ENCODE measurements at regions not wholly inside any gene's neighbourhood (a gene's known extent, or its start where the extent isn't known, plus 50 kb on each side); places are given as distances from the start of the nearest gene placed in this dataset.

GRCh38 chr5:125409861-125410536 lies 663.6 kb upstream of the ZNF608 start:
- 40% methylated on average over 1 of the region's 10 CpGs for WGBS (ENCODE audit: insufficient coverage)
- peak in 4 of 6 donors; percentile 36 to 80 (median 62) for DNase-seq (ENCODE audit: low read depth in 4 of 6, low spot score in 6 of 6)
- H3K4me3 ChIP-seq (ENCODE audit: low read depth, low read length) = no peak overlapping the region
- H3K36me3 ChIP-seq (ENCODE audit: control insufficient read depth, insufficient read depth, low read length) = no peaks in the 10 kb centered on the region
- H3K27me3 ChIP-seq (ENCODE audit: control insufficient read depth, insufficient read depth, low read length) = no peaks in the 10 kb centered on the region
- peaks cover 2% of the 10 kb centered on the region for H3K9me3 ChIP-seq (ENCODE audit: control insufficient read depth, insufficient read depth, low read length)
- peak overlapping the region; percentile 84 for H3K27ac ChIP-seq (ENCODE audit: low read depth, low read length)
- peaks cover 25% of the 10 kb centered on the region for H3K4me1 ChIP-seq (ENCODE audit: control insufficient read depth, insufficient read depth, low read length)

- no peak overlapping the region for H3K4me3 ChIP-seq (ENCODE audit: low read depth, low read length)
- peaks cover 29% of the 10 kb centered on the region for H3K4me1 ChIP-seq (ENCODE audit: control insufficient read depth, insufficient read depth, low read length)
- H3K27me3 ChIP-seq (ENCODE audit: control insufficient read depth, insufficient read depth, low read length) = no peaks in the 10 kb centered on the region
- no peaks in the 10 kb centered on the region for H3K36me3 ChIP-seq (ENCODE audit: control insufficient read depth, insufficient read depth, low read length)
- peak overlapping the region; percentile 91 for H3K27ac ChIP-seq (ENCODE audit: low read depth, low read length)
- peaks cover 2% of the 10 kb centered on the region for H3K9me3 ChIP-seq (ENCODE audit: control insufficient read depth, insufficient read depth, low read length)
- 20% methylated on average over 1 of the region's 2 CpGs for WGBS (ENCODE audit: insufficient coverage)
- DNase-seq (ENCODE audit: low read depth in 4 of 6, low spot score in 6 of 6) = peak in 2 of 6 donors; percentile 63 to 86
These were observed 664.2 kb upstream of the ZNF608 start for GRCh38 chr5:125410537-125411070.

GRCh38 chr5:125411071-125411743 lies 664.8 kb upstream of the ZNF608 start:
- DNase-seq (ENCODE audit: low read depth in 4 of 6, low spot score in 6 of 6) = peak in 5 of 6 donors; percentile 44 to 90 (median 76)
- Histone ChIP-seq H3K27me3 (ENCODE audit: control insufficient read depth, insufficient read depth, low read length) (no peaks in the 10 kb centered on the region), H3K9me3 (ENCODE audit: control insufficient read depth, insufficient read depth, low read length) (no peaks in the 10 kb centered on the region), H3K36me3 (ENCODE audit: control insufficient read depth, insufficient read depth, low read length) (no peaks in the 10 kb centered on the region), H3K27ac (ENCODE audit: low read depth, low read length) (peak overlapping the region; percentile 91), H3K4me3 (ENCODE audit: low read depth, low read length) (no peak overlapping the region), H3K4me1 (ENCODE audit: control insufficient read depth, insufficient read depth, low read length) (peaks cover 29% of the 10 kb centered on the region)
- WGBS (ENCODE audit: insufficient coverage) = 11% methylated on average over 2 of the region's 4 CpGs

- Histone ChIP-seq H3K36me3 (ENCODE audit: control insufficient read depth, insufficient read depth, low read length) (no peaks in the 10 kb centered on the region), H3K4me1 (ENCODE audit: control insufficient read depth, insufficient read depth, low read length) (peaks cover 29% of the 10 kb centered on the region), H3K27ac (ENCODE audit: low read depth, low read length) (peak overlapping the region; percentile 91), H3K27me3 (ENCODE audit: control insufficient read depth, insufficient read depth, low read length) (no peaks in the 10 kb centered on the region), H3K4me3 (ENCODE audit: low read depth, low read length) (peak overlapping the region; percentile 24), H3K9me3 (ENCODE audit: control insufficient read depth, insufficient read depth, low read length) (no peaks in the 10 kb centered on the region)
- 8% methylated on average over 8 of the region's 16 CpGs for WGBS (ENCODE audit: insufficient coverage)
- DNase-seq (ENCODE audit: low read depth in 4 of 6, low spot score in 6 of 6) = peak in 5 of 6 donors; percentile 43 to 91 (median 58)
These were observed 665.5 kb upstream of the ZNF608 start for GRCh38 chr5:125411744-125412560.

- peak in 5 of 6 donors; percentile 88 to 97 (median 90) for DNase-seq (ENCODE audit: low read depth in 4 of 6, low spot score in 6 of 6)
- no peaks in the 10 kb centered on the region for H3K9me3 ChIP-seq (ENCODE audit: control insufficient read depth, insufficient read depth, low read length)
- H3K4me3 ChIP-seq (ENCODE audit: low read depth, low read length) = peak overlapping the region; percentile 24
- peaks cover 29% of the 10 kb centered on the region for H3K4me1 ChIP-seq (ENCODE audit: control insufficient read depth, insufficient read depth, low read length)
- H3K36me3 ChIP-seq (ENCODE audit: control insufficient read depth, insufficient read depth, low read length) = no peaks in the 10 kb centered on the region
- peak overlapping the region; percentile 91 for H3K27ac ChIP-seq (ENCODE audit: low read depth, low read length)
- 2% methylated on average over 6 of the region's 14 CpGs for WGBS (ENCODE audit: insufficient coverage)
- no peaks in the 10 kb centered on the region for H3K27me3 ChIP-seq (ENCODE audit: control insufficient read depth, insufficient read depth, low read length)
These were observed 666.4 kb upstream of the ZNF608 start for GRCh38 chr5:125412561-125413495.

GRCh38 chr5:125413496-125414274 lies 667.2 kb upstream of the ZNF608 start:
- H3K27me3 ChIP-seq (ENCODE audit: control insufficient read depth, insufficient read depth, low read length) = no peaks in the 10 kb centered on the region
- peak in 5 of 6 donors; percentile 48 to 84 (median 52) for DNase-seq (ENCODE audit: low read depth in 4 of 6, low spot score in 6 of 6)
- H3K27ac ChIP-seq (ENCODE audit: low read depth, low read length) = peak overlapping the region; percentile 91
- WGBS (ENCODE audit: insufficient coverage) = 0% methylated on average over 1 of the region's 3 CpGs
- no peaks in the 10 kb centered on the region for H3K9me3 ChIP-seq (ENCODE audit: control insufficient read depth, insufficient read depth, low read length)
- no peaks in the 10 kb centered on the region for H3K36me3 ChIP-seq (ENCODE audit: control insufficient read depth, insufficient read depth, low read length)
- no peak overlapping the region for H3K4me3 ChIP-seq (ENCODE audit: low read depth, low read length)
- peaks cover 29% of the 10 kb centered on the region for H3K4me1 ChIP-seq (ENCODE audit: control insufficient read depth, insufficient read depth, low read length)

- Histone ChIP-seq H3K27ac (ENCODE audit: low read depth, low read length) (no peak overlapping the region), H3K9me3 (ENCODE audit: control insufficient read depth, insufficient read depth, low read length) (no peaks in the 10 kb centered on the region), H3K4me3 (ENCODE audit: low read depth, low read length) (no peak overlapping the region), H3K36me3 (ENCODE audit: control insufficient read depth, insufficient read depth, low read length) (no peaks in the 10 kb centered on the region), H3K27me3 (ENCODE audit: control insufficient read depth, insufficient read depth, low read length) (no peaks in the 10 kb centered on the region), H3K4me1 (ENCODE audit: control insufficient read depth, insufficient read depth, low read length) (peaks cover 26% of the 10 kb centered on the region)
- no peak for DNase-seq (ENCODE audit: low read depth in 4 of 6, low spot score in 6 of 6)
- 80% methylated on average over 6 of the region's 6 CpGs for WGBS (ENCODE audit: insufficient coverage)
These were observed 668.7 kb upstream of the ZNF608 start for GRCh38 chr5:125415126-125415525.

GRCh38 chr5:125416055-125416454 lies 669.6 kb upstream of the ZNF608 start:
- H3K27ac ChIP-seq (ENCODE audit: low read depth, low read length) = no peak overlapping the region
- WGBS (ENCODE audit: insufficient coverage) = 100% methylated on average over 1 of the region's 2 CpGs

More at GRCh38 chr5:125416055-125416454, 669.6 kb upstream of the ZNF608 start:
- Histone ChIP-seq H3K4me3 (ENCODE audit: low read depth, low read length) (no peak overlapping the region), H3K9me3 (ENCODE audit: control insufficient read depth, insufficient read depth, low read length) (no peaks in the 10 kb centered on the region), H3K27me3 (ENCODE audit: control insufficient read depth, insufficient read depth, low read length) (no peaks in the 10 kb centered on the region), H3K36me3 (ENCODE audit: control insufficient read depth, insufficient read depth, low read length) (no peaks in the 10 kb centered on the region), H3K4me1 (ENCODE audit: control insufficient read depth, insufficient read depth, low read length) (peaks cover 24% of the 10 kb centered on the region)
- no peak for DNase-seq (ENCODE audit: low read depth in 4 of 6, low spot score in 6 of 6)
